Left lung (tissue), 4 donors: ENCODE measurements at regions not wholly inside any gene's neighbourhood (a gene's known extent, or its start where the extent isn't known, plus 50 kb on each side); places are given as distances from the start of the nearest gene placed in this dataset.

Experiments
- ATAC-seq: fragments of 200-7000 bp; cut with Tn5 transposase; one replicate; pipeline ENCODE4 v1.9.1; 2020; ENCODE audit warnings: moderate library complexity
- DNase-seq, 4 donors: peaks; one replicate each; pipeline ENCODE4 v3.0.0-alpha.2; 2013 to 2020
- H3K27ac ChIP-seq, 2 donors: fragments of 200-600 bp; sonication (generic) in 1 of 2; one replicate each; pipeline versions ENCODE4 v1.5.0 to v1.8.0; 2020 to 2021
- H3K27me3 ChIP-seq, 2 donors: fragments of 200-600 bp; sonication (generic) in 1 of 2; one replicate each; pipeline versions ENCODE4 v1.5.0 to v1.8.0; 2020 to 2021
- H3K36me3 ChIP-seq, 2 donors: fragments of 200-600 bp; sonication (generic) in 1 of 2; one replicate each; pipeline versions ENCODE4 v1.5.0 to v1.8.0; 2020 to 2021
- H3K4me1 ChIP-seq, 2 donors: fragments of 200-600 bp; one replicate each; pipeline ENCODE4 v1.8.0; 2021
- H3K4me3 ChIP-seq, 2 donors: fragments of 200-600 bp; sonication (generic) in 1 of 2; one replicate each; pipeline versions ENCODE4 v1.5.0 to v1.8.0; 2020 to 2021; ENCODE audit warnings: mild to moderate bottlenecking in 1 of 2
- H3K9me3 ChIP-seq, 2 donors: fragments of 200-600 bp; sonication (generic) in 1 of 2; one replicate each; pipeline versions ENCODE4 v1.5.0 to v1.8.0; 2020 to 2021
- CTCF ChIP-seq, 2 donors: fragments of 200-600 bp; sonication (generic) in 1 of 2; IDR thresholded peaks; one replicate each; pipeline versions ENCODE4 v1.5.0 to v1.8.0; 2021; ENCODE audit warnings: antibody characterized with exemption in 2 of 2
- intact Hi-C, 2 donors: fragments of 100-400 bp; cut with DNase I; formaldehyde crosslinking; loops; one replicate each; pipeline versions ENCODE4 v1.11.2 to v1.14.2; 2022
- donor health status: DM: no; HTN: yes; CAD: no.
- donor health status: DM: no; HTN: no; CAD: no.

GRCh38 chr4:64718091-64718490 lies 308.8 kb upstream of the TECRL start:
- no peak for TF ChIP-seq CTCF (IDR thresholded peaks at IDR 0.05)
- H3K4me3 ChIP-seq, result no peak overlapping the region
- ATAC-seq, result no peak
- H3K9me3 ChIP-seq, result no peaks in the 10 kb centered on the region
- intact Hi-C loops, result no loop called here
- no peak overlapping the region for H3K27ac ChIP-seq
- no peaks in the 10 kb centered on the region for H3K4me1 ChIP-seq
- no peaks in the 10 kb centered on the region for H3K36me3 ChIP-seq
- DNase-seq, result no peak
- H3K27me3 ChIP-seq, result no peaks in the 10 kb centered on the region

GRCh38 chr4:64715741-64716140 lies 306.5 kb upstream of the TECRL start:
- no peak for TF ChIP-seq CTCF (IDR thresholded peaks at IDR 0.05)
- Histone ChIP-seq H3K27ac (no peak overlapping the region), H3K4me3 (no peak overlapping the region), H3K36me3 (no peaks in the 10 kb centered on the region), H3K9me3 (no peaks in the 10 kb centered on the region), H3K27me3 (no peaks in the 10 kb centered on the region), H3K4me1 (no peaks in the 10 kb centered on the region)
- intact Hi-C loops, result no loop called here
- ATAC-seq (no peak), DNase-seq (no peak)

GRCh38 chr4:64713256-64713840 lies 304.1 kb upstream of the TECRL start:
- TF ChIP-seq CTCF (IDR thresholded peaks at IDR 0.05), result peak; percentile 31 to 41
- no peaks in the 10 kb centered on the region for H3K36me3 ChIP-seq
- no peak overlapping the region for H3K27ac ChIP-seq
- ATAC-seq (peak; percentile 52), DNase-seq (peak in 1 of 4 donors; percentile 8)
- no peaks in the 10 kb centered on the region for H3K27me3 ChIP-seq
- no peaks in the 10 kb centered on the region for H3K9me3 ChIP-seq
- intact Hi-C loops, result no loop called here
- no peaks in the 10 kb centered on the region for H3K4me1 ChIP-seq
- no peak overlapping the region for H3K4me3 ChIP-seq

- Histone ChIP-seq H3K9me3 (no peaks in the 10 kb centered on the region), H3K27ac (no peak overlapping the region), H3K4me3 (no peak overlapping the region), H3K4me1 (no peaks in the 10 kb centered on the region), H3K36me3 (no peaks in the 10 kb centered on the region), H3K27me3 (no peaks in the 10 kb centered on the region)
- DNase-seq, result no peak
- no peak for ATAC-seq
- intact Hi-C loops, result no loop called here
- TF ChIP-seq CTCF (IDR thresholded peaks at IDR 0.05), result no peak
These were observed 303.3 kb upstream of the TECRL start for GRCh38 chr4:64712590-64712989.

- Histone ChIP-seq H3K27me3 (no peaks in the 10 kb centered on the region), H3K4me3 (no peak overlapping the region), H3K27ac (no peak overlapping the region), H3K4me1 (no peaks in the 10 kb centered on the region), H3K9me3 (peaks cover 0 to 2% of the 10 kb centered on the region in 2 donors), H3K36me3 (no peaks in the 10 kb centered on the region)
- no peak for DNase-seq
- TF ChIP-seq CTCF (IDR thresholded peaks at IDR 0.05), result no peak
- intact Hi-C loops, result no loop called here
- no peak for ATAC-seq
These were observed 296.7 kb upstream of the TECRL start for GRCh38 chr4:64705989-64706388.
